Medulla oblongata (tissue), 1 donor: ENCODE measurements at regions not wholly inside any gene's neighbourhood (a gene's known extent, or its start where the extent isn't known, plus 50 kb on each side); places are given as distances from the start of the nearest gene placed in this dataset.

Experiments used
- DNase-seq: peaks from one replicate; pipeline ENCODE4 v3.0.0-alpha.2; 2015; ENCODE audit errors: extremely low spot score

GRCh38 chr13:75945841-75946482 lies 309.8 kb downstream of the LMO7 start:
- no peak for DNase-seq

DNA sequence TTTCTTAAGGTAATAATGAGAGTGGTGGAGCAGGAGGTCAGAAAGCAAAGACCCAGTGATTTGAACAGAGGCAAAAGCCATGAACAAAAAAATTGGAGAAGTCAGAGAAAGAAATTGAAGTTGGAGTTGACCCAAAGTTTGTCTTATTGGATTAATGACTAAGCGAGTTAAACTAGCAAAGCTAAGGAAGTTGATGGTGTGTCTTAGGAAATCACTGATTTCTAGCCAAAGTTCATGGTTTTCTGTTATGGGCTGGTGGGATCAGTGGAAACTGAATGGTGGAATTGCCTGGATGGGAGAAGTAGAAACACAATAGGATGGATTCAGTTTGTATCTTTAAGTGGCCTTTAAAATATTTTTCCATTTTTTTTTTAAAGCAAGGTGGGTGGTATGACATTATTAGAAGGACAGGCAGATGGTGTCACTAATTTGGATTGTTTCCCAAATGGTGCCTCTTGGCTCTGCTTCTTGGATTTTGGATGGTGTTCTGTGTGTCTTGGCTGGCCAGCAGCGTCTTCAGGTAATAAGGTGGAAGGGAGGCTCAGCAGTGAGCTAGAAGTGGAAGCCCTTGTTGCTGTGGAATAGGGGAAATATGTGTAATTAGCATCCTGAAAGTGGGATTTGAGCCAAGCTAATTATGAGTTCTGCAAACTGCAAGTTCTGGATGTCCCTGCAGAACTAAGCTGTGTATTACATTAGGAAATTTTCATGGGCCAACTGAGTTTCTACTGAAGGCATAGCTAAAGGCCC lies 302.9 kb downstream of the LMO7 start:
- DNase-seq, result no peak

DNA sequence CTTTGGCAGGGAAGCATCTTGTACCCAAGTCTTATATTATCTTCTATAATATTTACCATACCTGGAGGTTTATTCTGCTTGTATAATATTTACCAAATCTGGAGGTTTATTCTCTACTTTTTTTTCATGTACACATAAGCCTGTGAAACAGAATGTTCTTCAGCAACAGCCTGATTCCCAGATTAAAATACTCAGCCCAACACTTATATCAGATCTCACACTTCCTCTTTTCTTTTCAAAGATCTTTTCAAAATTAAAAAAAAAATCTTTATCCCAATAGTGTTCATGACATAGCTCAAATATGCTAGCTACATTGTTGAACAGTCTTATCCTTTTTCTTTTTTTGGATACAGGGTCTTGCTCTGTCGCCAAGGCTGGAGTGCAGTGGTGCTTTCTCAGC lies 300.7 kb downstream of the LMO7 start:
- DNase-seq, result no peak

GRCh38 chr13:75935805-75936204 lies 299.7 kb downstream of the LMO7 start:
- DNase-seq, result no peak

DNA sequence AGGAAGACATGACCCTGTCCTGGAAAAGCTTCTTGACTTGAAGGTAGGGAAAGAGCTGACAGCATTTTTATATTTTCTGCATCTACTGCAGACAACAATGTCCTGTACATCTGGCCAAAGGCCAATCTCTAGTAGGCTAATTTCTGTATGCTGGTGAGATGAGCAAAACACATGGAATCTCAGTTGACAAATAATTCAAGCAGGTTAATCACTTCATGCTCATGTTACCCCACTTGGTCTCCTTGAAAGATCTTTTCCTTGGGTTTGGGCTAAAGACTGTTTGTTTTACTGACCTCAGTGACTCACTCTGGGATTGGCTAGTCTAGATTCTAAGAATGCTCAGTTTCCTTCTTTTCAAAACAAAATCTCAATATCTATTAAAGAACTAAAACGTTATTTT lies 298.8 kb downstream of the LMO7 start:
- no peak for DNase-seq

DNA sequence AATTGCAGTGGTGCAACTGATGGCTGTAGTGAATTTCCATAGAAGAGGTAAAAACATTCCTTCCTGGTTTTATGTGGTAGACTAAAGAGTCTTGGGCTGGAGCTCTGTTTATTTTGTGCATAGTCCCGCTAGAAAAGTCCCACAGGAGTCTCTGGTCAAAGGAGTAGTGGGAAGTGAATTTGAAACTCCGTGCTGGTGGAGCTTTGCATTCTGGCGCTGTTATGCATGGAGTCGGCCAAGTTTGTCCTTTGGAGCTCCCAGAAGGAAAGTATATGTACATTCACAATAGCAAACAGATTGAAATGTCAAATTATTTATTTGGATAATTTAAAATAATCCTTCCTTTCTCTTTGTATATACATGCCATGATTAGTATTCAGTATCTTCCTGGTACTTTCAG lies 296.5 kb downstream of the LMO7 start:
- no peak for DNase-seq

GRCh38 chr13:75931116-75931515 lies 295.0 kb downstream of the LMO7 start:
- no peak for DNase-seq

DNA sequence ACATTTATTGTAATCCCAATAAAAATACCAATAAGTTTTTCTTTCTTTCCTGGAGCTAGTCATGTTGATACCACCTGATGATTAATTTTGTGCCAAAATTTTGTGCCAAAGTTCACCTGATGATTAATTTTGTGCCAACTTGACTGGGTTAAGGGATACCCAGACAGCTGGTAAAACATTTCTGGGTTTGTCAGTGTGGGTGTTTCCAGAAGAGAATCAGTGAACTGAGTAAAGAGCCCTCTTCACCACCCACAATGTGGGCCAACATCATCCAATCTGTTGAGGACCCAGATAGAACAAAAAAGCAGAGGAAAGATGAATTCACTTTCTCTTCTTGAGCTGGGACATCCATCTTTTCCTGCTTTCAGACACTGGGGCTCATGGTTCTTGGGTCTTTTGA lies 292.9 kb downstream of the LMO7 start:
- no peak for DNase-seq

- no peak for DNase-seq
Measured at GRCh38 chr13:75927183-75927669, 291.1 kb downstream of the LMO7 start.

- DNase-seq, result no peak
Measured at GRCh38 chr13:75920536-75920935, 284.4 kb downstream of the LMO7 start.

GRCh38 chr13:75919660-75920199 lies 283.6 kb downstream of the LMO7 start:
- no peak for DNase-seq

DNA sequence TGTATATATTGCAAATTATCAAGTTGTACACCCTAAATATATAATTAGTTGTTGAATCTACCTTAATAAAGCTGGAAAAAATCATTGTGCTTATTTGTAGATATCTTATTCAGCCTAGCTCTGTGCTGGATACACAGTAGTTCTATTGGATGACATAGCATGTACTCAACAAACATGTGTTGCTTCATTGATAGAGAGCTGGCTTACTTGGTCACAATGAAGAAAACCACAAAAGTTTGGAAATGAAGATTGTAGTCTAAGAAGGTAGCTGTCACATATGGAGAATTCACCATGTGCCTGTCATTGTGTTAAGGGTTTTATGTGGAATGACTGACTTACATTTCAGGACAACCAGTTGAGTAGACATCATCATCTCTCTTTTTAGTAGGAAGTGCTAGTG lies 278.9 kb downstream of the LMO7 start:
- DNase-seq, result no peak

- no peak for DNase-seq
Measured at GRCh38 chr13:75913925-75914324, 277.8 kb downstream of the LMO7 start.

GRCh38 chr13:75910591-75910990 lies 274.5 kb downstream of the LMO7 start:
- DNase-seq, result no peak
